Astrocyte of the spinal cord (primary cell): ENCODE measurements at regions not wholly inside any gene's neighbourhood (a gene's known extent, or its start where the extent isn't known, plus 50 kb on each side); places are given as distances from the start of the nearest gene placed in this dataset.

Experiments used
- DNase-seq: peaks from one replicate; pipeline ENCODE4 v3.0.0; 2011; ENCODE audit warnings: low read depth, low spot score
- H3K4me3 ChIP-seq: 2 replicates; pipeline ENCODE4 v1.5.1; 2011; ENCODE audit warnings: low read depth, mild to moderate bottlenecking, low read length, moderate library complexity
- in situ Hi-C: cut with HindIII; loops from 2 replicates; pipeline ENCODE4 v1.10.0; 2017; ENCODE audit warnings: low sequenced_read_pairs
- TF ChIP-seq, protein P1 (sequence below): IDR thresholded peaks from 2 replicates; pipeline ENCODE4 v1.5.1; 2012; ENCODE audit warnings: low read depth, mild to moderate bottlenecking, low read length, inconsistent platforms

DNA sequence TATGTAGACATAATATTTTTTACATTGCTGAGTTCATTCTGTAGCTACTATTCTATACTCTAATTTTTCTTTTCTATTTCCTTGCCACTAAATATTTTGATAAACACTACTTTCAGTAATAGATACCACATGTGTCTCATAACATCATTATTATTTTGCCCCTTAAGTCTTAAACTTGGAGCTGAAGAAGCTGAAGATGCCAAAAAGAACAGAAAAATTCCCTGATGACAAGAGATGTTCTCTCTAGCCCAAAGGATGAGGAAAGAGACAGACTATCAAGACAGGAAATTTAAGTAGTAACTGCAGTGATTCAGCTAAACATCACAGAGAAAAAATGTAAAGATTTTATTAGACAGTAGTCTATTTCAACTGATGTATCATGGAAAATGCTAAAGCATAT, 322.0 kb upstream of the KLHL1 start:
- in situ Hi-C loops = no loop called here
- no peak for DNase-seq
- TF ChIP-seq, protein P1, sequence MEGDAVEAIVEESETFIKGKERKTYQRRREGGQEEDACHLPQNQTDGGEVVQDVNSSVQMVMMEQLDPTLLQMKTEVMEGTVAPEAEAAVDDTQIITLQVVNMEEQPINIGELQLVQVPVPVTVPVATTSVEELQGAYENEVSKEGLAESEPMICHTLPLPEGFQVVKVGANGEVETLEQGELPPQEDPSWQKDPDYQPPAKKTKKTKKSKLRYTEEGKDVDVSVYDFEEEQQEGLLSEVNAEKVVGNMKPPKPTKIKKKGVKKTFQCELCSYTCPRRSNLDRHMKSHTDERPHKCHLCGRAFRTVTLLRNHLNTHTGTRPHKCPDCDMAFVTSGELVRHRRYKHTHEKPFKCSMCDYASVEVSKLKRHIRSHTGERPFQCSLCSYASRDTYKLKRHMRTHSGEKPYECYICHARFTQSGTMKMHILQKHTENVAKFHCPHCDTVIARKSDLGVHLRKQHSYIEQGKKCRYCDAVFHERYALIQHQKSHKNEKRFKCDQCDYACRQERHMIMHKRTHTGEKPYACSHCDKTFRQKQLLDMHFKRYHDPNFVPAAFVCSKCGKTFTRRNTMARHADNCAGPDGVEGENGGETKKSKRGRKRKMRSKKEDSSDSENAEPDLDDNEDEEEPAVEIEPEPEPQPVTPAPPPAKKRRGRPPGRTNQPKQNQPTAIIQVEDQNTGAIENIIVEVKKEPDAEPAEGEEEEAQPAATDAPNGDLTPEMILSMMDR = no peak
- H3K4me3 ChIP-seq = no peak overlapping the region

DNA sequence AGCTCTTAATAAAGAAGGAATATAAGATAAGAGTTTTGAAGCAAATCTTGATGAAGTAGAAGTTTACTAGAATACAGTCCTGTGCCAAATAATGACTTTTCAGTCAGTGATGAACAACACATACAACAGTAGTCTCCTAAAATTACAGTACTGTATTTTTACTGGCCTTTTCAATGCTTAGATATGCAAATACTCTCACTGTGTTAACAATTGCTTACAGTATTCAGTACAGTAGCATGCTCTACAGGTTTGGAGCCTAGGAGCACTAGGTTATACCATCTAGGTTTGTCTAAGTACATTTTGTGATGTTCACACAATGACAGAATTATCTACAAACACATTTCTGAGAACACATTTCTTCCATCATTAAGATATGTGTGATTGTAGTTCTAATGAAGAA, 316.7 kb upstream of the KLHL1 start:
- TF ChIP-seq, protein P1 = no peak
- in situ Hi-C loops = no loop called here
- no peak overlapping the region for H3K4me3 ChIP-seq
- no peak for DNase-seq

DNA sequence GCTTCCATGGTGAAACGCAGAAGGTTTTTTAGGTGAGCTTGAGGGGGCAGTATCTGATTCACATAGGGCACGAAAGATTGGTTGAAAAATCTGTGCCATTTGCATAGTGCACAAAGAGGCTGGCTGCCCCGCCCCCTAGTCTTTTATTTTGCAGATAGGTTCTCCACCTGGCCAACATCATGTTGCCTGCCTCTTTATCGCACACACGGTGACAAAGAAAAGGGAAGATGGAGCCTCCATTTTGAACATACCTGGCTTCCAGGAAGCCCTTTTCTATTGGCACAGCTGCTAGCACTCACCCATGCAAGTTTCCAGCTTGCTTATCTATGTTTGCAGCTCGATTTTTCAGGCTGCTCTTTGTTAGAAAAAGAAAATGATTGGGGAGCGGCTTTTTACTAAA, 316.2 kb upstream of the KLHL1 start:
- TF ChIP-seq, protein P1 = no peak
- in situ Hi-C loops = no loop called here
- no peak for DNase-seq
- H3K4me3 ChIP-seq = no peak overlapping the region

DNA sequence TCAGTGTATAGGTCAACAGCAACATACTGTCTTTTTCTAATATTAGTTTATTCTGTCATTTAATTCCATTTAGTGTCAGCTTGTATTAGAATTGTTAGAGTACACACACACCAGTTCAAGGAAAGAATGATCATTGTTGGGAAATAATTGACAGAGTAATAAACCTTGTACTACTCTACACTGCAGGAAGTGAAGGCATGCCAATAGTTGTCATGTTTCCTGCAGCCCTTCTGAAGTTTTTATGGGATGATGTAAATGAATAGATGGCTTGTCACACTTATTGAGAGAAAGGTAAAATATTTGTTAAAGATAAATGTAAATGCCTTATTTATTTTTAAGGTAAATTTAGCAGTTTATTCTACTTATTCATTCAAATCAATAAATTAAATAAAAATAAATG, 306.9 kb upstream of the KLHL1 start:
- TF ChIP-seq, protein P1 = no peak
- in situ Hi-C loops = no loop called here
- DNase-seq = no peak
- H3K4me3 ChIP-seq = no peak overlapping the region

DNA sequence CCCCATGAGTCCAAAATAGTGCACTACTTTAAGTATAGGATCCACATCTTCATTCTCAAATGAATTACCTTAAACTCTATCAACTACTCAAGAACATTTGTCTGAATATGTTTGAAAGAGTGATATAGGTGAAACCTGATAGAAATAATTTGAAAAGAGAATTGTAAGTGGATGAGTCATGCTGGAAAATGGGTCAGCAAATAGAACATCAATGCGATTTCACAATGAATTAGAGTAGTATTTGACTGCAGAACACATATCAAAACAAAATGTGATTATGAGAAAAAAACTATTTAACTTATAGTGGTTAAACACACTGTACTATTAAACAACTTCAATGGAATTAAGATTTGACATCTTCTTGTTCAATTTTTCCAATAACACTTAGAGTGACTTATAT, 300.6 kb upstream of the KLHL1 start:
- in situ Hi-C loops = no loop called here
- TF ChIP-seq, protein P1 = no peak
- DNase-seq = no peak
- no peak overlapping the region for H3K4me3 ChIP-seq

DNA sequence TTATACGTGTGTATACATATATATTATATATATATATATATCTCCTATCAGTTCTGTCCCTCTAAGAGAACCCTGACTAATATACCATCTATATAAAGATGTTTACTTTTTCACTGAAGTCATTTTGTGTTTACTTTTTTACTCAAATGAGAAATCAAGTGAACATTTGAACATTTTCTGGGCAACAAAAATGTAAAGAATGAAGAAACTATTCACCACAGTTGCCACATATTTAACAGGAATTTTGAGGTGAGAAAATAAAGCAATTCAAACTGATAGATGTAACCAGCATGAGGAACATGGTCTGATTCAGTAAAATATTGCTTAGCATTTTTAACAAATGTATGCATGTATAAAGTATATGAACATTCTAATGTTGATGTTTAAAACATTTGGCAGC, 299.2 kb upstream of the KLHL1 start:
- TF ChIP-seq, protein P1 = no peak
- no peak overlapping the region for H3K4me3 ChIP-seq
- in situ Hi-C loops = no loop called here
- peak; percentile 23 for DNase-seq

DNA sequence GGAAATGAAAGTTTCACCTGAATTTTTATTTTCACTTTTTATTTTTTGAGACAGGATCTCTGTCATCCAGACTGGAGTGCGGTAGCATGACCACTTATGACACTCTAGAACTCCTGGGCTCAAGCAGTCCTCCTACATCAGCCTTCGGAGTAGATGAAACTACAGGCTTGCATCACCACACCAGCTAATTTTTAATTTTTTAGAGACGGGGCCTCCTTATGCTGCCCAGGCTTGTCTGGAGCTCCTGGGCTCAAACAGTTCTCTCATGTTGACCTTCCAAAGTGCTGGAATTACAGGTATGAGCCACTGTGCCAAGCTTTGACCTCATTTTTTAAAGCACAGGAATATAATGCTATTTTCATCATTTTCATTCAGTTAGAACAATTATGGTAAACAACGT, 297.0 kb upstream of the KLHL1 start:
- TF ChIP-seq, protein P1 = no peak
- no peak for DNase-seq
- no peak overlapping the region for H3K4me3 ChIP-seq
- in situ Hi-C loops = no loop called here
